Upper lobe of right lung (tissue), 1 donor: ENCODE measurements at regions not wholly inside any gene's neighbourhood (a gene's known extent, or its start where the extent isn't known, plus 50 kb on each side); places are given as distances from the start of the nearest gene placed in this dataset.

Experiments
- ATAC-seq: fragments of 200-7000 bp; cut with Tn5 transposase; one replicate; pipeline ENCODE4 v1.9.1; 2020; ENCODE audit warnings: mild to moderate bottlenecking, moderate library complexity
- DNase-seq: peaks from one replicate; pipeline ENCODE4 v3.0.0-alpha.2; 2020
- H3K27ac ChIP-seq: fragments of 200-600 bp; one replicate; pipeline ENCODE4 v1.8.0; 2022
- H3K27me3 ChIP-seq: fragments of 200-600 bp; one replicate; pipeline ENCODE4 v1.8.0; 2022; ENCODE audit warnings: mild to moderate bottlenecking
- H3K36me3 ChIP-seq: fragments of 200-600 bp; one replicate; pipeline ENCODE4 v1.8.0; 2022
- H3K4me1 ChIP-seq: fragments of 200-600 bp; one replicate; pipeline ENCODE4 v1.8.0; 2022
- H3K4me3 ChIP-seq: fragments of 200-600 bp; one replicate; pipeline ENCODE4 v1.8.0; 2022; ENCODE audit warnings: mild to moderate bottlenecking
- H3K9me3 ChIP-seq: fragments of 200-600 bp; one replicate; pipeline ENCODE4 v1.8.0; 2022
- intact Hi-C: fragments of 100-400 bp; cut with DNase I; formaldehyde crosslinking; loops from one replicate; pipeline ENCODE4 v1.11.0; 2022
- TF ChIP-seq, protein P1 (sequence below): fragments of 200-600 bp; IDR thresholded peaks from one replicate; pipeline ENCODE4 v1.8.0; 2022; ENCODE audit warnings: antibody characterized with exemption
- donor health status: DM: no; HTN: yes; CAD: no; lungs with severe emphysema.

- intact Hi-C loops = no loop called here
- ATAC-seq = no peak
Observed at GRCh38 chr18:64273724-64274123, 124.8 kb upstream of the LINC00305 start.

GRCh38 chr18:64271975-64272659 is 123.2 kb upstream of the LINC00305 start:
- Histone ChIP-seq H3K27ac (no peak overlapping the region), H3K27me3 (no peaks in the 10 kb centered on the region), H3K36me3 (no peaks in the 10 kb centered on the region), H3K9me3 (no peaks in the 10 kb centered on the region), H3K4me3 (no peak overlapping the region), H3K4me1 (no peaks in the 10 kb centered on the region)
- TF ChIP-seq, protein P1, sequence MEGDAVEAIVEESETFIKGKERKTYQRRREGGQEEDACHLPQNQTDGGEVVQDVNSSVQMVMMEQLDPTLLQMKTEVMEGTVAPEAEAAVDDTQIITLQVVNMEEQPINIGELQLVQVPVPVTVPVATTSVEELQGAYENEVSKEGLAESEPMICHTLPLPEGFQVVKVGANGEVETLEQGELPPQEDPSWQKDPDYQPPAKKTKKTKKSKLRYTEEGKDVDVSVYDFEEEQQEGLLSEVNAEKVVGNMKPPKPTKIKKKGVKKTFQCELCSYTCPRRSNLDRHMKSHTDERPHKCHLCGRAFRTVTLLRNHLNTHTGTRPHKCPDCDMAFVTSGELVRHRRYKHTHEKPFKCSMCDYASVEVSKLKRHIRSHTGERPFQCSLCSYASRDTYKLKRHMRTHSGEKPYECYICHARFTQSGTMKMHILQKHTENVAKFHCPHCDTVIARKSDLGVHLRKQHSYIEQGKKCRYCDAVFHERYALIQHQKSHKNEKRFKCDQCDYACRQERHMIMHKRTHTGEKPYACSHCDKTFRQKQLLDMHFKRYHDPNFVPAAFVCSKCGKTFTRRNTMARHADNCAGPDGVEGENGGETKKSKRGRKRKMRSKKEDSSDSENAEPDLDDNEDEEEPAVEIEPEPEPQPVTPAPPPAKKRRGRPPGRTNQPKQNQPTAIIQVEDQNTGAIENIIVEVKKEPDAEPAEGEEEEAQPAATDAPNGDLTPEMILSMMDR = no peak
- intact Hi-C loops = no loop called here
- DNase-seq (no peak), ATAC-seq (no peak)

More at GRCh38 chr18:64273724-64274123, 124.8 kb upstream of the LINC00305 start:
- H3K27me3 ChIP-seq = no peaks in the 10 kb centered on the region
- H3K4me1 ChIP-seq = no peaks in the 10 kb centered on the region
- no peaks in the 10 kb centered on the region for H3K9me3 ChIP-seq
- no peak overlapping the region for H3K27ac ChIP-seq
- no peaks in the 10 kb centered on the region for H3K36me3 ChIP-seq
- DNase-seq = no peak
- no peak overlapping the region for H3K4me3 ChIP-seq
- TF ChIP-seq, protein P1 = no peak

DNA sequence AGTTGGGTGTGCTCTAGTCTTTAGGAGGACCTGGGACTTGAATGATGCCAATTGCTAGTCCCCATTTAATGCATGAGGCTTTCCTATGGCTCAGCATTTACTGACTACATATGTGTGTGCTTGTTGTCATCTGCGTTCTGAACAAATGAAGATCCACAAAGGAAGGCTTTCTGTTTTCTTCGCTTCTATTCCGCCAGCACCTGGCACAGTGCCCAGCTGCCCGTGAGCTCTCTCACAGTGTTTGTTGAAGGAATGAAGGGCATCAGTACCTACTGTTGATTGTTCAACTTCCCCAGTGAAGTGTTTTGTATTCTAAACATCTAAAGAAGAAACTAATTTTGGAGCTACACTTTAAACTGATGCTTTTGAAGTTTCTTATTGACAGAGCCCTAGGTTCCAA is 122.4 kb upstream of the LINC00305 start:
- TF ChIP-seq, protein P1 = no peak
- no peaks in the 10 kb centered on the region for H3K36me3 ChIP-seq
- H3K9me3 ChIP-seq = no peaks in the 10 kb centered on the region
- intact Hi-C loops = no loop called here
- no peak for DNase-seq
- no peak for ATAC-seq
- H3K27me3 ChIP-seq = no peaks in the 10 kb centered on the region
- no peak overlapping the region for H3K4me3 ChIP-seq
- H3K27ac ChIP-seq = no peak overlapping the region
- H3K4me1 ChIP-seq = no peaks in the 10 kb centered on the region

GRCh38 chr18:64270608-64271007 is 121.7 kb upstream of the LINC00305 start:
- Histone ChIP-seq H3K27me3 (no peaks in the 10 kb centered on the region), H3K9me3 (no peaks in the 10 kb centered on the region), H3K36me3 (no peaks in the 10 kb centered on the region), H3K27ac (no peak overlapping the region), H3K4me3 (no peak overlapping the region), H3K4me1 (no peaks in the 10 kb centered on the region)
- no peak for DNase-seq
- TF ChIP-seq, protein P1 = no peak
- ATAC-seq = no peak
- intact Hi-C loops = no loop called here

DNA sequence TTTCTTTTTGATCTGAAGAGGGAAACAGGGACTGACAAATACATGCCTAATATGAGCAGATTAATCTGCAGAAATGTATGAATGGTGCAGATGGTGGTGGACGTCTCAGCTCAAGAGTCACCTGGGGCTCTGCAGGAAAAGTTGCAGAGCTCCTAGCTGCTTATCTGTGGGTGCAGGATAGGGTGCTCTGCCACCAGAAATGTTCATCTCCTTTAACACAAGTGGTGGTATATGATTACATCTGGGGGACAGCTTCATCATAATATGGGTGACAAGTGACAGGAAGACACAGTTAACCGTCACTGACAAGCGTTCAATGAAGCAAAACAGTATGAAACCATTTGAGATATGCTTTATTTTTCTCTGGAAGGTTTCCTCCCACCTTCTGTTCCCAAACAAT is 121.2 kb upstream of the LINC00305 start:
- Histone ChIP-seq H3K27ac (no peak overlapping the region), H3K9me3 (no peaks in the 10 kb centered on the region), H3K4me3 (no peak overlapping the region), H3K4me1 (no peaks in the 10 kb centered on the region), H3K36me3 (no peaks in the 10 kb centered on the region), H3K27me3 (no peaks in the 10 kb centered on the region)
- intact Hi-C loops = no loop called here
- DNase-seq = no peak
- no peak for ATAC-seq
- TF ChIP-seq, protein P1 = no peak

GRCh38 chr18:64264171-64264570 is 115.3 kb upstream of the LINC00305 start:
- Histone ChIP-seq H3K27me3 (no peaks in the 10 kb centered on the region), H3K27ac (no peak overlapping the region), H3K4me3 (no peak overlapping the region), H3K9me3 (no peaks in the 10 kb centered on the region), H3K4me1 (no peaks in the 10 kb centered on the region), H3K36me3 (no peaks in the 10 kb centered on the region)
- no peak for DNase-seq
- TF ChIP-seq, protein P1 = no peak
- intact Hi-C loops = no loop called here
- no peak for ATAC-seq
